GM18907 (cell line): ENCODE measurements at regions not wholly inside any gene's neighbourhood (a gene's known extent, or its start where the extent isn't known, plus 50 kb on each side); places are given as distances from the start of the nearest gene placed in this dataset.
A peak's percentile ranks its signal among the peaks of the same experiment; 100 is the strongest.
"Not testable (repeated sequence)": the region's sequence is repeated elsewhere in the genome, so short reads cannot be mapped to it uniquely, and the experiment has no call there.

ENCODE experiments used
- ATAC-seq: cut with Tn5 transposase; IDR thresholded peaks from one replicate; pipeline ENCODE4 v1.9.1; 2021; ENCODE audit warnings: mild to moderate bottlenecking, moderate library complexity; ENCODE audit not compliant: unreplicated experiment

DNA sequence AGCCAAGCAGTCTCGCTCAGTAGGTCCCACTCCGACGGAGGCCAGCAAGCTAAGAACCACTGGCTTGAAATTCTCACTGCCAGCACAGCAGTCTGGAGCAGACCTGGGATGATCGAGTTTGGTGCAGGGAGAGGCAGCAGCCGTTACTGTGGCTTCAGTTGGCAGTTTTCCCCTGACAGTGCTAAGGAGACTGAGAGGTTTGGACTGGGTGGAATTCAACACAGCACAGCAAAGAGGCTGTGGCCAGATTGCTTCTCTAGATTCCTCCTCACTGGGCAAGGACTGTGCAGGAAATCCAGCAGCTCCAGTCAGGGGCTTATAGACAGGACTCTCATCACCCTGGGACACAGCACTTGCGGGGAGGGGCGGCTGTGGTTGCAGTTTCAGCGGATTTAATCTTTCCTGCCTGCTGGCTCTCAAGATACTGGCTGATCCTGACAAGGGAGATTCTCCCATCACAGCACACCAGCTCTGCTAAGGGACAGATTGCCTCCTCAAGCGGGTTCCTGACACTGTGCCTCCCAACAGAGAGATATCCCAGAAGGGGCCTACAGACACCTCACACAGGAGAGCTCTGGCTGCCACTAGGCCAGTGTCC lies 122.1 kb downstream of the YIPF5 start:
- no peak for ATAC-seq

- ATAC-seq = not testable (repeated sequence)
Measured at GRCh38 chr5:144055391-144055790, 115.1 kb downstream of the YIPF5 start.

DNA sequence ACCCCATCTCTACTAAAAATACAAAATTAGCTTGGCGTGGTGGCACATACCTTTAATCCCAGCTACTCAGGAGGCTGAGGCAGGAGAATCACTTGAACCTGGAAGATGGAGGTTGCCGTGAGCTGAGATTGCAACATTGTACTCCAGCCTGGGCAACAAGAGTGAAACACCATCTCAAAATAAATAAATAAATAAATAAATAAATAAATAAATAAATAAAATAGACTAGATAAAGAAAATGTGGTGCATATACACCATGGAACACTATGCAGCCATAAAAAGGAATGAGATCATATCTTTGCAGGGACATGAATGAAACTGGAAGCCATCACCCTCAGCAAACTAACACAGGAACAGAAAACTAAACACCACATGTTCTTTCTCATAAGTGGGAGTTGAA lies 110.4 kb downstream of the YIPF5 start:
- not testable (repeated sequence) for ATAC-seq

DNA sequence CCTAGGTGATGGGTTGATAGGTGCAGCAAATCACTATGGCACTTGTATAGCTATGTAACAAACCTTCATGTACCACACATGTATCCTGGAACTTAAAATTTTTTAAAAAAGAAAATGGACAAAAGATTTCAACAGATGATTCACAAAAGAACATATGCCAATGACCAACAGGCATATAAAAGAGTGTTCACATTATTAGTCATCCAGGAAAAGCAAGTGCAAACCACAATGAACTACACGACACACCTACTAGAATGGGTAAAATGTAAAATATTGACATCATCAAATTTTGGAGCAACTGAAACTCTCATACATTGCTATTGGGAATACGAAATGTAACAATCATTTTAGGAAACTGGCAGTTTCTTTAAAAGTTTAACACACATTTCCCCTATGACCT lies 109.9 kb downstream of the YIPF5 start:
- ATAC-seq = no peak

- ATAC-seq = no peak
Measured at GRCh38 chr5:144065786-144066185, 104.7 kb downstream of the YIPF5 start.

DNA sequence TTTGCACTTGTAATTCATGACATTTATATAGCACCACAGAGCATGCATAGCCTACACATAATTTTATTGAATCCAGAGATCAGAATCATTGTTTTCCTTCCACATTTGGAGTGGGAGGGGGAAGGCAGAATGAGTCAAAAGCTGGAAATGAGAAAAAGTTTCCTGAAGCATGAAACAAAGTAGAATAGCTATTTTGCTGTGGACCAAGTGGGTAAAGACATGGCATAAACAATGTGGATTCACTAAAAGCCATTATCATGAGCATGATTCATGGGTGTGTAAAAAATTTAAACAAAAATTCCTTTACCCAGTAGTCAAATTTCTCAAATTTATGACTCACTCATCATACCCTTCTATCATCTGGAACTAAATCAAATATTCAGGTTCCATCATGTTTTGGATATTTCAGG lies 97.9 kb downstream of the YIPF5 start:
- ATAC-seq = no peak

DNA sequence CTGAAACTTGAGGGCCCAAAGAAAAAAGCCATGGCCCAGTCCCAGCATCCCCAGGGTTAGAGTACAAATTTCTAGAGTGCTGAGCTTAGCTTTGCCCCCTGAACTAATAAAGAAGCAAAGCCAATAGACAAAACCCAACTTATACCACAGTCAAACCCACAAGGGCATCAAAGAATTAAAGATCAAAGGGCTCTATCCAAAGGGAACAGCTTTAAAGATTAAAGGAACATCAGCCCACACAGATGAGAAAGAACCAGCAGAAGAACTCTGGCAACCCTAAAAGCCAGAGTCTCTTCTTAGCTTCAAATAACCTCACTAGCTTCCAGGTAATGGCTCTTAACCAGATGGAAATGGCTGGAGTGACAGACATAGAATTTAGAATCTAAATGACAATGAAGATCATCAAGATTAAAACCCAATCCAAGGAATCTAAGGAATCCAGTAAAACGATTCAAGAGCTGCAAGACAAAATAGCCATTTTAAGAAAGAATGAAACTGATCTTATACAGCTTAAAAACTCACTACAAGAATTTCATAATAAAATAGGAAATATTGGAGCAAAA lies 93.9 kb downstream of the YIPF5 start:
- ATAC-seq = no peak

DNA sequence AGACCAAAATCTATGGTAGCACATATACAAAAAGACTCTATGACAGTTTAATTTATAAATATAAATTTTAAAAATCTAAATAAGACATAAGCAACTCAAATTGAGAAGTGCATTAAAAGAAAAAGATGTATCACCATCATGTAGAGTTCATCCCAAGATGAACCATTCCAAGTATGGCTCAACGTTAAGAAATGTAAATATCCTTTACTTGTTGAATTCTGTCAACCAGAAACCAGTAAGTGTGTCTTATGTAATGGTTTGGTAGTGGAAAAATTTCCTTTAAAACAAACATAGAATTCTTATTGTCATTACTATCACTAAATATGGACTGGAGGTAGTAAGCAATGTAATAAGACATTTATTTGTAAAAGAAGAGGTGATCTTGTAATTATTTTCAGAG lies 87.3 kb downstream of the YIPF5 start:
- ATAC-seq = no peak

- ATAC-seq = no peak
Measured at GRCh38 chr5:144084971-144085370, 85.5 kb downstream of the YIPF5 start.

DNA sequence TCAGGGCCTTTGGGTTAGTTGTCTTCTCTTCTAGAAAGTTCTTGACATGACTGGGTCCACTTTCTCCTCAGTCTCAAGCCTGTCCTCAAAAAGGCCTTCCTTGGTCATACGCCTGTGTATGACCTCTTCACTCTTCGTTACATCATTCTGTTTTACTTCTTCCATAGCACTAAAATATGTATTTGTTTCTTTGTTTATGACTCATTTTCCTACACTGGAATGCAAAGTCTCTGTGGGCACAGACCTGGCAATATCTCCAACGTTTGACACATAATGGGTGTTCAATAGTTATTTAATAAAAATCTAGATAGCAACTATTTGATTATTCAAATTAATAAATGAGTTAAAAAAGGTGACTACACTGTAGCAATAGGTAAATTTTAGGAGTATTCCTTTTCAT lies 85.1 kb downstream of the YIPF5 start:
- no peak for ATAC-seq

GRCh38 chr5:144086295-144086694 lies 84.2 kb downstream of the YIPF5 start:
- no peak for ATAC-seq

- no peak for ATAC-seq
Measured at GRCh38 chr5:144087576-144087975, 82.9 kb downstream of the YIPF5 start.

- ATAC-seq = no peak
Measured at GRCh38 chr5:144088206-144089064, 82.0 kb downstream of the YIPF5 start.

GRCh38 chr5:144089401-144090021 lies 80.9 kb downstream of the YIPF5 start:
- ATAC-seq = peak; percentile 54

DNA sequence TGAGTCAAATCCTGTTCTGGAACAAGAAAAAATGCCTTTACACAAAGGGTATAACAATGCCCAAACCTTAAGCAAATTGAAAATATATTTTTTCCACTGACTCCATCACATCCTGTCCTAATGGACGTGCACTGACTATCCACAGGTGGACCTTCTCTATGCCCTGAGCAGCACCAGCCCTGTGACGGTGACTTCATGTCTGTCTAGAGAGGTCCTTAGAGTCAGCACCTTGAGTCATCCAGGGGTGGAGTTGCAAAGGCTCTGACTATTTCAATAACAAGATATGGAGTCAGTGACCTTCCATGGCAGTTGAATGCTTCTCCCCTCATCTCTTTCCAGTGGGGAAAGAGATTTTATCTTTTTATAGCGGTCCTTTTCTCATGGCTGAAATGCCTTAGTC lies 78.0 kb downstream of the YIPF5 start:
- no peak for ATAC-seq

- ATAC-seq = no peak
Measured at GRCh38 chr5:144093400-144093799, 77.1 kb downstream of the YIPF5 start.

GRCh38 chr5:144093868-144094267 lies 76.6 kb downstream of the YIPF5 start:
- ATAC-seq = no peak

- ATAC-seq = no peak
Measured at GRCh38 chr5:144100702-144101101, 69.8 kb downstream of the YIPF5 start.

- no peak for ATAC-seq
Measured at GRCh38 chr5:144101616-144102015, 68.8 kb downstream of the YIPF5 start.

- no peak for ATAC-seq
Measured at GRCh38 chr5:144102361-144102760, 68.1 kb downstream of the YIPF5 start.

DNA sequence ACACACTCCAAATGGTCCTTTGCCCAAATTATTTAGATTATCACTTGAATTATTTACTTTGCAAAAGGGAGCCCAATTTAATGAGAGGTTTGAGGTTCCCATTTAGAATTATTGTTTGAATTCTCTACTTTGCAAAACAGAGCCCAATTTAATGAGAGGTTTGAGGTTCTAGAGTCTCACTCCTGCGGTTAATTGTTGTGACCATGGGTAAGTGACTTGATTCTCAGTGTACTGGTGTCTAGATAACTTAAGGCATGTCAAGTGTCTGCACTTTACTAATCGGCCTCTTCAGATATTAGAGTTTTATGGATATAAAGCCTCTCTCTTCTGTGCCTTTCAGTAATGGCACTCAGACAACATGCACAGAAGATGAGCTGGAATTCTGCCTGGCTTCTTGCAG lies 67.5 kb downstream of the YIPF5 start:
- no peak for ATAC-seq
